MM.1S (cell line): ENCODE measurements at regions not wholly inside any gene's neighbourhood (a gene's known extent, or its start where the extent isn't known, plus 50 kb on each side); places are given as distances from the start of the nearest gene placed in this dataset.

Source experiments
- DNase-seq: peaks from one replicate; pipeline ENCODE4 v3.0.0-alpha.2; 2015
- H2AFZ ChIP-seq: fragments of 300-600 bp; sonication (generic); 2 replicates; pipeline ENCODE4 v1.6.0; 2016; ENCODE audit warnings: antibody characterized with exemption, low read length
- H3F3A ChIP-seq: fragments of 300-600 bp; sonication (generic); 2 replicates; pipeline ENCODE4 v1.6.1; 2016; ENCODE audit warnings: mild to moderate bottlenecking, antibody characterized with exemption, low read length, moderate library complexity, mixed read lengths; ENCODE audit not compliant: insufficient read depth
- H3K27ac ChIP-seq: fragments of 300-600 bp; sonication (generic); 2 replicates; pipeline ENCODE4 v1.5.1; 2016; ENCODE audit warnings: mild to moderate bottlenecking, low read length
- H3K27me3 ChIP-seq: fragments of 300-600 bp; sonication (generic); replicated peaks from 2 replicates; pipeline ENCODE4 v1.6.0; 2016; ENCODE audit warnings: low read length; ENCODE audit not compliant: insufficient read depth
- H3K36me3 ChIP-seq: fragments of 300-600 bp; sonication (generic); replicated peaks from 2 replicates; pipeline ENCODE4 v1.6.1; 2016; ENCODE audit warnings: mild to moderate bottlenecking, low read length, mixed read lengths; ENCODE audit not compliant: insufficient read depth
- H3K4me1 ChIP-seq: fragments of 300-600 bp; sonication (generic); 2 replicates; pipeline ENCODE4 v1.6.1; 2016; ENCODE audit warnings: low read length, mixed read lengths
- H3K4me2 ChIP-seq: fragments of 300-600 bp; sonication (generic); 2 replicates; pipeline ENCODE4 v1.6.0; 2016; ENCODE audit warnings: low read depth, low read length
- H3K4me3 ChIP-seq: fragments of 300-600 bp; sonication (generic); 2 replicates; pipeline ENCODE4 v1.5.1; 2016; ENCODE audit warnings: low read length, mixed read lengths
- H3K79me2 ChIP-seq: fragments of 300-600 bp; sonication (generic); 2 replicates; pipeline ENCODE4 v1.6.1; 2016; ENCODE audit warnings: mixed run types, low read length, mixed read lengths
- H3K9ac ChIP-seq: fragments of 300-600 bp; sonication (generic); 2 replicates; pipeline ENCODE4 v1.6.1; 2016; ENCODE audit warnings: low read length, mixed read lengths
- H3K9me2 ChIP-seq: fragments of 300-600 bp; sonication (generic); replicated peaks from 2 replicates; pipeline ENCODE4 v1.6.1; 2016; ENCODE audit warnings: mild to moderate bottlenecking, low read length, mixed read lengths; ENCODE audit not compliant: insufficient read depth
- H3K9me3 ChIP-seq: fragments of 300-600 bp; sonication (generic); replicated peaks from 2 replicates; pipeline ENCODE4 v1.6.1; 2016; ENCODE audit warnings: mild to moderate bottlenecking, low read length, mixed read lengths; ENCODE audit not compliant: insufficient read depth
- H4K20me1 ChIP-seq: fragments of 300-600 bp; sonication (generic); 2 replicates; pipeline ENCODE4 v1.6.1; 2016; ENCODE audit warnings: mild to moderate bottlenecking, low read length, moderate library complexity, mixed read lengths; ENCODE audit not compliant: insufficient read depth
- CTCF ChIP-seq: fragments of 300-600 bp; sonication (generic); IDR thresholded peaks from 2 replicates; pipeline ENCODE4 v1.5.1; 2016; ENCODE audit warnings: antibody characterized with exemption, low read length, mixed read lengths
- EZH2 ChIP-seq: fragments of 300-600 bp; sonication (generic); optimal IDR thresholded peaks from 2 replicates; pipeline ENCODE3; 2017; ENCODE audit warnings: low read depth, mild to moderate bottlenecking, antibody characterized with exemption, low read length, mixed read lengths
- EZH2phosphoT487 ChIP-seq: fragments of 300-600 bp; sonication (generic); IDR thresholded peaks from 2 replicates; pipeline ENCODE4 v1.6.1; 2018; ENCODE audit warnings: antibody characterized with exemption, low read length

- Histone ChIP-seq H3K4me1 (no peaks in the 10 kb centered on the region), H3K9ac (no peak overlapping the region), H3K4me2 (no peak overlapping the region), H3K9me3 (no peaks in the 10 kb centered on the region), H3F3A (no peaks in the 10 kb centered on the region), H3K36me3 (no peaks in the 10 kb centered on the region), H3K27ac (no peak overlapping the region), H3K4me3 (no peak overlapping the region), H3K9me2 (no peaks in the 10 kb centered on the region), H4K20me1 (no peaks in the 10 kb centered on the region), H2AFZ (no peak overlapping the region), H3K27me3 (no peaks in the 10 kb centered on the region), H3K79me2 (no peaks in the 10 kb centered on the region)
- no peak for DNase-seq
- no peak for TF ChIP-seq CTCF
- TF ChIP-seq EZH2 = no peak
- TF ChIP-seq EZH2phosphoT487 = no peak
These were observed 114.1 kb upstream of the KLHL4 start for GRCh38 chrX:87403551-87403950.

- H3K9ac ChIP-seq = no peak overlapping the region
- no peaks in the 10 kb centered on the region for H3K79me2 ChIP-seq
- no peaks in the 10 kb centered on the region for H3F3A ChIP-seq
- H3K4me2 ChIP-seq = no peak overlapping the region
- no peaks in the 10 kb centered on the region for H3K4me1 ChIP-seq
- H3K4me3 ChIP-seq = no peak overlapping the region
- H3K27ac ChIP-seq = no peak overlapping the region
- TF ChIP-seq CTCF (no peak), EZH2phosphoT487 (no peak), EZH2 (no peak)
- no peaks in the 10 kb centered on the region for H3K36me3 ChIP-seq
- H3K9me3 ChIP-seq = no peaks in the 10 kb centered on the region
- H2AFZ ChIP-seq = no peak overlapping the region
- no peaks in the 10 kb centered on the region for H4K20me1 ChIP-seq
- no peak for DNase-seq
- no peaks in the 10 kb centered on the region for H3K9me2 ChIP-seq
- no peaks in the 10 kb centered on the region for H3K27me3 ChIP-seq
These were observed 108.3 kb upstream of the KLHL4 start for GRCh38 chrX:87409113-87409841.

- H3F3A ChIP-seq = no peaks in the 10 kb centered on the region
- no peaks in the 10 kb centered on the region for H3K9me3 ChIP-seq
- no peaks in the 10 kb centered on the region for H3K4me1 ChIP-seq
- H3K4me2 ChIP-seq = no peak overlapping the region
- no peaks in the 10 kb centered on the region for H3K79me2 ChIP-seq
- H3K9me2 ChIP-seq = no peaks in the 10 kb centered on the region
- no peak for TF ChIP-seq EZH2
- TF ChIP-seq EZH2phosphoT487 = no peak
- no peak for TF ChIP-seq CTCF
- no peak overlapping the region for H3K27ac ChIP-seq
- no peaks in the 10 kb centered on the region for H4K20me1 ChIP-seq
- no peak overlapping the region for H3K9ac ChIP-seq
- DNase-seq = no peak
- no peak overlapping the region for H3K4me3 ChIP-seq
- no peak overlapping the region for H2AFZ ChIP-seq
- no peaks in the 10 kb centered on the region for H3K27me3 ChIP-seq
- no peaks in the 10 kb centered on the region for H3K36me3 ChIP-seq
These were observed 92.0 kb upstream of the KLHL4 start for GRCh38 chrX:87425618-87426017.
